Vagina (tissue), 2 donors: ENCODE measurements at regions not wholly inside any gene's neighbourhood (a gene's known extent, or its start where the extent isn't known, plus 50 kb on each side); places are given as distances from the start of the nearest gene placed in this dataset.

Experiments used
- POLR2A ChIP-seq, 2 donors: fragments of 450-650 bp; IDR thresholded peaks; one replicate each; pipeline ENCODE4 v1.6.1; 2017; ENCODE audit warnings: antibody characterized with exemption in 2 of 2, mild to moderate bottlenecking in 2 of 2, moderate library complexity in 2 of 2
- TF ChIP-seq, protein P1 (sequence below), 3 experiments: fragments of 450-650 bp in 2 of 3; fragments of 200-600 bp in 1 of 3; sonication (generic) in 1 of 3; IDR thresholded peaks; one replicate each; pipeline ENCODE4 v1.5.1; 2017 to 2019; ENCODE audit warnings: antibody characterized with exemption in 3 of 3, mild to moderate bottlenecking in 2 of 3, moderate library complexity in 2 of 3

DNA sequence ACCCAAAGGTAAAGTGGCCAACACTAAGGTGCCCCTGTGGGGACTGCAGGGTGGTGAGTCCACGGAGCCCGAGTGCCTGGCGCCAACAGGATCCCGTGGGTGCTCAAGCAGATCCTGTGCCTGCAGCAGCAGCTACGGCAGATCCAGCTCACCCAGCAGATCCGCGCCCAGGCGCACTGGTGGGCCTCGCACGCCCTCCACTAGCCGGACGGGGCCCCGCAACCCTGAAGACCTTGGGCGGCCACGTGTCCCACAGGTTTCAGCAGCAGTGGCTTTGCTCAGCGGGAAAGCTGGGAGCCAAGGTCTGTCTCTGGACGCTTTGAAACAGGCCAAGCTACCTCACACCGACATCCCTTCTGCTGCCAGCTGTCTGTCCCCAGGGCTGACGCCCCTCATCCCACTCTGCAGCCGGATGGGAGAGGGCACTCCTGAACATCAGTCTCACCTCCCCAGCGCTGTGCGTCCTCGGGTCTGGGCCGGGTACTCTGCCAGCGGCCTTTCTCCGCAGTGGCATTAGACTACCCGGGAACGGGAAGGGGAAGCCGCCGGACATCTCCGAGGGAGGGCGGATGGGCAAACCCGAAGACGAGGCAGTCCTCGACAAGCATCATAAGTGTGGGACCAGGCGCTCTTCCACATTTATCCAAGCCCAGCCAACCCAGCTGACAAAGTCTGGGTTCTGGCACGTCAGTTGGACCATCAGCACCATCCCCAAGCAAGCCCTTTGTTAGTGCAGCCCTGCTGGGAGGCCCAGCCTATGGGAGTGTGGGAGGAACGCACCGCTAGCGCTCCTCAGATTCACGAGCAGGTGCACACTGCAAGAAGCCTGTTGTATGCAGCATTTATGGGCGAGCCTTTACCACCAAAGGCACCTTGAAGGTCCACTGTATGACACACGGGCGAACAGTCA, 212.6 kb upstream of the UBE2E2 start:
- TF ChIP-seq, protein P1, sequence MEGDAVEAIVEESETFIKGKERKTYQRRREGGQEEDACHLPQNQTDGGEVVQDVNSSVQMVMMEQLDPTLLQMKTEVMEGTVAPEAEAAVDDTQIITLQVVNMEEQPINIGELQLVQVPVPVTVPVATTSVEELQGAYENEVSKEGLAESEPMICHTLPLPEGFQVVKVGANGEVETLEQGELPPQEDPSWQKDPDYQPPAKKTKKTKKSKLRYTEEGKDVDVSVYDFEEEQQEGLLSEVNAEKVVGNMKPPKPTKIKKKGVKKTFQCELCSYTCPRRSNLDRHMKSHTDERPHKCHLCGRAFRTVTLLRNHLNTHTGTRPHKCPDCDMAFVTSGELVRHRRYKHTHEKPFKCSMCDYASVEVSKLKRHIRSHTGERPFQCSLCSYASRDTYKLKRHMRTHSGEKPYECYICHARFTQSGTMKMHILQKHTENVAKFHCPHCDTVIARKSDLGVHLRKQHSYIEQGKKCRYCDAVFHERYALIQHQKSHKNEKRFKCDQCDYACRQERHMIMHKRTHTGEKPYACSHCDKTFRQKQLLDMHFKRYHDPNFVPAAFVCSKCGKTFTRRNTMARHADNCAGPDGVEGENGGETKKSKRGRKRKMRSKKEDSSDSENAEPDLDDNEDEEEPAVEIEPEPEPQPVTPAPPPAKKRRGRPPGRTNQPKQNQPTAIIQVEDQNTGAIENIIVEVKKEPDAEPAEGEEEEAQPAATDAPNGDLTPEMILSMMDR (IDR thresholded peaks at IDR 0.05) = no peak
- TF ChIP-seq POLR2A (IDR thresholded peaks at IDR 0.05) = no peak
